Large intestine (tissue), 3 donors: ENCODE measurements at regions not wholly inside any gene's neighbourhood (a gene's known extent, or its start where the extent isn't known, plus 50 kb on each side); places are given as distances from the start of the nearest gene placed in this dataset.

Experiments
- DNase-seq, 2 donors: peaks; one replicate each; pipeline versions ENCODE4 v3.0.0 to v3.0.0-alpha.2; 2013
- H3K27ac ChIP-seq: one replicate; pipeline ENCODE4 v1.5.1; 2013; ENCODE audit warnings: low read length
- H3K27me3 ChIP-seq: 2 replicates; pipeline ENCODE4 v1.6.1; 2013; ENCODE audit warnings: low read length; ENCODE audit not compliant: control insufficient read depth, insufficient read depth
- H3K36me3 ChIP-seq: 2 replicates; pipeline ENCODE4 v1.6.1; 2013; ENCODE audit warnings: low read length; ENCODE audit not compliant: control insufficient read depth, insufficient read depth
- H3K4me1 ChIP-seq: one replicate; pipeline ENCODE4 v1.6.1; 2013; ENCODE audit warnings: low read length; ENCODE audit not compliant: control insufficient read depth, insufficient read depth
- H3K4me3 ChIP-seq: one replicate; pipeline ENCODE4 v1.5.1; 2013; ENCODE audit warnings: low read length
- H3K9me3 ChIP-seq: one replicate; pipeline ENCODE4 v1.6.1; 2013; ENCODE audit warnings: mild to moderate bottlenecking, low read depth, low read length, moderate library complexity; ENCODE audit not compliant: control insufficient read depth
- WGBS: methylation state at CpG from one replicate; pipeline ENCODE4 v1.1.5; 2013; ENCODE audit warnings: low lambda C conversion rate; ENCODE audit not compliant: insufficient coverage; 5-methylcytosine and 5-hydroxymethylcytosine counted together

DNA sequence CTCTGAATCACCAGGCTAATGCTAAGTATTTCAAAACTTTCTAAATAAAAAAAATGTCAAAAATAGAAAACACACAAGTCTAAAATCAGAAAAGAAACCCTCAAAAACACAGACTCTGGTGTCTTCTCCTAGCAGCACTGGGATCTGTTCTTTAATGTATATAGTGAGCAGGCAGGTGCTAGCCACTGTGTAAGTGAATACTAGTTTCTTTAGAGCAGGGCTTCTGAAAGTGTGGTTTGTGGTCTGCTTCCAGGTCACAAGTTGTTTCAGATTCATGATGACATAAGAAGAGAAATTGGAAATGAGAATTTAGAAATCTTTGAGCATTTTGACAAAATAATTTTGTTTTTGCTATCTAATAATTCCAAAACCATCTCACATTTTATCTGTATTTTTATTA, 763.1 kb downstream of the USP25 start:
- H3K27ac ChIP-seq: no peak overlapping the region
- H3K27me3 ChIP-seq: no peaks in the 10 kb centered on the region
- H3K4me1 ChIP-seq: no peaks in the 10 kb centered on the region
- no peak for DNase-seq
- H3K4me3 ChIP-seq: no peak overlapping the region
- no peaks in the 10 kb centered on the region for H3K9me3 ChIP-seq
- H3K36me3 ChIP-seq: no peaks in the 10 kb centered on the region

DNA sequence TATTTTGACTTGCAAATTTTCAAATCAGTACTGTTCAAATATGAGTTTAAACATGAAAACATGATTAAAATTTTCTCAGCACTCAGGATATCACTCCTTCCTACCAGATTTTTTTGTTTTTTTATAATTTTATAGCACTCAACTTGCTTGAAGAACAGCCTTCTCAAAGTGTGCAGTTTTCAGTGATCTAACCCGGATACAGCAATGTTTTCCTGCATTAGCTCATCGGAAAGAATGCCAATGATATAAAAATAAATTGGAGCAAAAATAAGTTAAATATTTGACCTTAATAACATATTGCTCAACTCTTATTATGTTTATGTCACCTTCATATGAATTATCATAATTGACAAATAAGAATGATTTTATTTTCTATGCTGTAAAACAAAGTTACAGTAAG, 766.8 kb downstream of the USP25 start:
- WGBS: 93% methylated on average over 2 of the region's 2 CpGs
- Histone ChIP-seq H3K27ac (no peak overlapping the region), H3K36me3 (no peaks in the 10 kb centered on the region), H3K4me1 (no peaks in the 10 kb centered on the region), H3K4me3 (no peak overlapping the region), H3K9me3 (no peaks in the 10 kb centered on the region), H3K27me3 (no peaks in the 10 kb centered on the region)
- DNase-seq: no peak

DNA sequence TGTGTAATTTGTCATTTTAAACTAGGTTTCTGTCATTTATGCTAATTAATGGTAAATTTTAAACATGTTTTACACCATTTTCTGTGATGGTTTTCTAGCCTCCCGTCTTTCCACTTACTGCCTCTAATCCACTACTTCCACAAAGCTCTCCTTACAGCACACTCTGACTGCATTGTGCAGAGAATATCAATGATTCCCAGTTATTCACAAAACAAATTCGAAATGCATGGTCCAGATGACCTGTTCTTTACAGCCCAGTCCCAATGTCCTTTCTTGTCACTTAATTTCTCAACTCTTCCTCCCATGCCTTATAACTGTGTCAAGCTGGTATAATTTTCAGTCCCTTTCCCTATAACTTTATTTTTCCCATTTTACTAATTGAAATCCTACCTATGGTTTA, 770.5 kb downstream of the USP25 start:
- no peaks in the 10 kb centered on the region for H3K36me3 ChIP-seq
- DNase-seq: no peak
- no peaks in the 10 kb centered on the region for H3K27me3 ChIP-seq
- no peaks in the 10 kb centered on the region for H3K9me3 ChIP-seq
- no CpG with 5 or more reads among the region's 2 CpGs for WGBS
- no peak overlapping the region for H3K27ac ChIP-seq
- no peak overlapping the region for H3K4me3 ChIP-seq
- no peaks in the 10 kb centered on the region for H3K4me1 ChIP-seq

DNA sequence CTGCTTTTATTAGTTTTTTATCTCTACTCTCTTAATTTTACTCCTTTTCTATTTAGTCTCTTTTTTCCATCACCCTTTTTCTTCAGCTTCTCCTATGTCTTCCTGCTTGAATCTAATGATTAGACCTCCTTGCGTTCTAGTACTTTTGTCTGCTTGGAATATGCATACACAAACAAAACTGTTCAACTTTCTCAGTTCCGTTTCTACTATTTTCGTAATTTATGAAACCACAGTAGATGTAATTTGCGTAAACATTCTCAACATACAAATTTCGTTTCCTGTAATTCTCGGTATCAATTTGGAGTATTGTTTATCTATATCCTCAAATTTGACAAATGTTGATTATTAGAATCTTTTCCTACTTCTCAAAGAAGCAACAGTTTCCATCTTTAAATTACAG, 772.5 kb downstream of the USP25 start:
- Histone ChIP-seq H3K27ac (no peak overlapping the region), H3K4me1 (no peaks in the 10 kb centered on the region), H3K36me3 (no peaks in the 10 kb centered on the region), H3K4me3 (no peak overlapping the region), H3K9me3 (no peaks in the 10 kb centered on the region), H3K27me3 (no peaks in the 10 kb centered on the region)
- 79% methylated on average over 6 of the region's 6 CpGs for WGBS
- no peak for DNase-seq

DNA sequence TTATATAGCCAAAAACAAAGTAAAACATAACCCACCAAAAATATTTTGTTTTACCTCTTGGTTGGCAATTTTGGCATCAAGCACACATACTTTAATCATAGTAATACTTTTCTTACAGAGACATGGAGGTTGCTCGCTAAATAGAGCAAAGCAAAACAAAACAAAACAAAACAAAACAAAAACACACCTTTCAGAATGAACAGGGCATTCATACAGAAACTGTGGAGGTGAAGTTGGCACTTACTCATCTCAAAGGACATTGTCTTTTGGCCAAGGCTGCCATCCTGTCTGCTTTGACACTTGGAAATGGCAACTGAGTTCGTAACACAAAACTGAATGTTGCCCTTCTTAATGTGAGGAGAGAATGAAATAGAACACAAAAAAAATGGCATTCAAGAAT, 773.1 kb downstream of the USP25 start:
- Histone ChIP-seq H3K4me1 (no peaks in the 10 kb centered on the region), H3K4me3 (no peak overlapping the region), H3K36me3 (no peaks in the 10 kb centered on the region), H3K27me3 (no peaks in the 10 kb centered on the region), H3K27ac (no peak overlapping the region), H3K9me3 (no peaks in the 10 kb centered on the region)
- no peak for DNase-seq
- WGBS: 92% methylated on average over 2 of the region's 2 CpGs

DNA sequence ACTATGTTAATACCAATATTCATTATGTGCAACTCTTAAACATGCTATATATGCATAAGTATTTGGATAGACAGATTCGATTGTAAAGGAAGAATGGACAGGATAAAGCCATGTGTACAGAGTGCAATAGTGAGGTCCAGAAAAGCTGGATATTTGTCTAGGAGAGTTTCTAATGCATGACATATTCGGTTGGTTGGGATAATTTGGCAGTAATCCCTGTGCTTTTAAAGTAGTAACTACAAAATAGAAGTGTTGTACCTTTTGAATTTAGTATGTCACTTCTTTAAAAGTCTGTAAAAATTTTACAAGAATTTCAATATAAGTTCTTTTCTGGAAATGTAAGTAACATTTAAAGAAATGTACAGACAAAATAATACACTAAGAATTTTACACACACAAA, 774.5 kb downstream of the USP25 start:
- Histone ChIP-seq H3K9me3 (no peaks in the 10 kb centered on the region), H3K4me3 (no peak overlapping the region), H3K27me3 (no peaks in the 10 kb centered on the region), H3K36me3 (no peaks in the 10 kb centered on the region), H3K4me1 (no peaks in the 10 kb centered on the region), H3K27ac (no peak overlapping the region)
- DNase-seq: no peak
- no CpG with 5 or more reads among the region's 2 CpGs for WGBS

DNA sequence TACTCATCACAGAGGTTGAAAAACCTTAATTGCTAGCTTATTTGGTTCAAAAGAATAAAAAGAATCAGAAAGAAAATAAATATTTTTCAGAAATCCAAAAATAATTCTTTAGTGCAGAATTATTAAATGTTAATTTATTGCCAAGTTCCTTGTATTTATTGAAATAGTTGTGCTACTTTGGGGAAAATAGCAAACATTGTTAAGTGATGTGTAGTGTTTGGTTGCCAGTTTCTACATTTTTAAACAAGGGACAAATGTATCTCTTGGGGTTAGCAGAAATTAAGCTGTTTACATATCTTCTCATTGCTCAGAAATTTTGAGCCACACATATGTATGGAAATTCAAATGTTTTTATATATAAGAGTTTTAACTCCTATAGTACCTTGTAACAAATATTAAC, 775.0 kb downstream of the USP25 start:
- DNase-seq: no peak
- Histone ChIP-seq H3K9me3 (no peaks in the 10 kb centered on the region), H3K27me3 (no peaks in the 10 kb centered on the region), H3K27ac (no peak overlapping the region), H3K36me3 (no peaks in the 10 kb centered on the region), H3K4me3 (no peak overlapping the region), H3K4me1 (no peaks in the 10 kb centered on the region)

DNA sequence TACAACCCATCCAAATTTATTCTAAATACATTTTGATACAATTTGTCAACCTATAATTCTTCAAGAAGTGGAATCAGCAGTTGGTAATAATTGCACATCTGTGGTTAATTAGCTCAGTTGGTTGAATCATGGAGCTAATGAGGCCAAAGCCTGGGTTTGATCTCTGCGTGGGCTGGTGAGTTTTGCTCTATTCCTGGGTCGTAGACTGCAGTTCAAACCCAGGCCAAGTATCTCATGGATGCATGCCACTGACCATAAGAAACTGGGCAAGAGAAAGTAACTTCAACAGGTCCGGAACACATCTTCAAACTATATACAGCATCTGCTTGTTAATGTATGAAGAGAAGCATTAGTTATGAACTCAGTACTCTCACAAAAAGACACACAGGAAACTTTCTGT, 779.7 kb downstream of the USP25 start:
- no peaks in the 10 kb centered on the region for H3K27me3 ChIP-seq
- no peaks in the 10 kb centered on the region for H3K9me3 ChIP-seq
- no peak for DNase-seq
- H3K4me3 ChIP-seq: no peak overlapping the region
- H3K36me3 ChIP-seq: no peaks in the 10 kb centered on the region
- no peak overlapping the region for H3K27ac ChIP-seq
- no CpG with 5 or more reads among the region's 3 CpGs for WGBS
- no peaks in the 10 kb centered on the region for H3K4me1 ChIP-seq

DNA sequence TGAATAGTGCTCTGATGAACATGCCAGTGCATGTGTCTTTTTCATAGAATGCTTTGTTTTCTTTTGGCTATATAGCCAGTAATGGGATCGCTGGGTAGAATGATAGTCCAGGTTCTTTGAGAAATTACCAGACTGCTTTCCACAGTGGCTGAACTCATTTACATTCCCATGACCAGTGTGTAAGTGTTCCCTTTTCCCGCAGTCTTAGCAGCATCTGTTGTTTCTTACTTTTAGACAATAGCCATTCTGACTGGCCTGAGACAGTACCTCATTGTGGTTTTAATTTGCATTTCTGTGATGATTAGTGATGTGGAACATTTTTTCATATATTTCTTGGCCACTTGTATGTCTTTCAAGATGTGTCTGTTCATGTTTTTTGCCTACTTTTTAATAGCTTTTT, 784.5 kb downstream of the USP25 start:
- no CpG with 5 or more reads among the region's 2 CpGs for WGBS
- DNase-seq: no peak
- H3K4me1 ChIP-seq: no peaks in the 10 kb centered on the region

DNA sequence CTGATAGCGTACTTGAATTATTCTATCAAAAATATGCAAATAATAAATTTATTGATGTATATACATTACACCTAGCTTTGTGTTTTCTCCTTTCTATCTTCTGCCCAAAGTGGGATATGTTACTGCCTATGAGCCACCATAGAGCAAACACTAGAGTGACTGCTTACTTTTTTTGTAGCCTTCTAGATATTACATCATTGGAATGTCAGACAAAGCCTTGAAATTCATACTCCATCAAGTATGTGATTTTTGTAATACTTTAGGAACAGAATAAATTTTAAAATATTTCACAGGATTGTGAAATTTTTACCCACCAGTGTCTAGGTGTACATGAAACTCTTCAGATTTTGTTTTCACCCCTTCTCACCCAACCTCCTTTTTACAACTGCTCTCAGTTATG, 787.6 kb downstream of the USP25 start:
- no peak overlapping the region for H3K27ac ChIP-seq
- H3K36me3 ChIP-seq: no peaks in the 10 kb centered on the region
- H3K9me3 ChIP-seq: peaks cover 3% of the 10 kb centered on the region
- no peaks in the 10 kb centered on the region for H3K27me3 ChIP-seq
- WGBS: 100% methylated on average over 1 of the region's 1 CpG
- no peak for DNase-seq
- no peaks in the 10 kb centered on the region for H3K4me1 ChIP-seq
- H3K4me3 ChIP-seq: no peak overlapping the region

More for the DNA sequence above, 784.5 kb downstream of the USP25 start:
- Histone ChIP-seq H3K4me3 (no peak overlapping the region), H3K27me3 (no peaks in the 10 kb centered on the region), H3K27ac (no peak overlapping the region), H3K9me3 (peaks cover 3% of the 10 kb centered on the region), H3K36me3 (no peaks in the 10 kb centered on the region)

DNA sequence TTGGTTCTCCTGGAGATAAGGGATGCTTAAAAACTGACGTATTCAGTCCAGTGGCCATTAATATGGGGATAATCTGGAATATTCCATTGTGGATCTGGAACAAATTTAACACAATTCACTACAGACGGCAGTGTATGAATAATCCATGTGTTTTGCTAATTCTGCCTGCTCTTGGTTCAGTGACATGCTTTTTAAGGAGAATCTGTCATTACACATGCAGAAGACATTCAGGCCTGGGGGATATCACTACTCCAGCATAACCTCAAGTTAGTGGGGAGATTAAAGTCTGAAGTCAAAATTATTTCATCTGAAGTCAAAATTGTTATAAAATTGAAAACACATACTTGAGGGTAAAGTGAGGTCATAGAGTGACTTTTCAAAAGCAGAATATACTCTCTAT, 789.3 kb downstream of the USP25 start:
- H3K27me3 ChIP-seq: no peaks in the 10 kb centered on the region
- no peak overlapping the region for H3K4me3 ChIP-seq
- H3K27ac ChIP-seq: no peak overlapping the region
- H3K4me1 ChIP-seq: no peaks in the 10 kb centered on the region
- WGBS: no CpG with 5 or more reads among the region's 2 CpGs
- no peak for DNase-seq
- H3K36me3 ChIP-seq: no peaks in the 10 kb centered on the region
- H3K9me3 ChIP-seq: peaks cover 3% of the 10 kb centered on the region

DNA sequence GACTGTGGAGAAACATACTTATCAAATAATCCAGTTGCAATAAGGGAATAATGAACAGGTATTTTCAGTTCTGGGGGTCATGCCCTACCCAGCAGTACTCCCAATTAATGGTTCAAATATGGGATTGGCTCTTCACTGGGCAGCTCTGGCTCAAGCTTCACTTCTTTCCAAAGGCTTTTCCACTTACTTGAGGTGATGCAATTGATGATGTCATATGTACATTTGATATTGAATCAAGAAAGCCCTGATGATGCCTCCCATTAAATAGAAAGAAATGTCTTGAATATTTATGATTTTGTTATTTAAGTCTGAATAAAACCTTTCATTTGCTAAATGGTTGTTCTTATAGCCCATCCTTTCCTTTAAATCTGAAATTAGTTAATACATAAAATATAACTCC, 789.9 kb downstream of the USP25 start:
- no peak for DNase-seq
- Histone ChIP-seq H3K36me3 (no peaks in the 10 kb centered on the region), H3K27ac (no peak overlapping the region), H3K4me3 (no peak overlapping the region), H3K27me3 (no peaks in the 10 kb centered on the region), H3K9me3 (peaks cover 3% of the 10 kb centered on the region), H3K4me1 (no peaks in the 10 kb centered on the region)
